ENCODE measurements at regions not wholly inside any gene's neighbourhood (a gene's known extent, or its start where the extent isn't known, plus 50 kb on each side); places are given as distances from the start of the nearest gene placed in this dataset.

DNA sequence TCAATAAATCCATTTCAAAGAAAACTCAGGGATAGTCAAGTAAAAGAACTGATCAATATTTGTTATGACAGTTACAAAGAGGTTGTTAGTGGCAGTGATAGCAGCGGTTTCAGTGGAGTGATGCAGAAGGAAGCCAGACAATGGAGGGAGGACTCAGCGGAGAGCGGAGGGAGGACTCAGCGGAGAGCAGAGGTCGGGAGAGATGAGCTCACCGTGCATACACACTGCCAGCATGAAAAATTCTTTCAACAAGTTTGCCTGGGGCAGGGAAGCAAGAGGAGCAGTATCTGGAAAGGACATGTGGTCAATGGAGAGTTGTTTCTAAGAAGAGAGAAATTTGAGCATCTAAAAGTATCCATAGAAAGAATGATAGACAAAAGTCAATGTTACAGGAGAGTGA lies 60.9 kb upstream of the BCL11A start:
- TF ChIP-seq, protein P1, sequence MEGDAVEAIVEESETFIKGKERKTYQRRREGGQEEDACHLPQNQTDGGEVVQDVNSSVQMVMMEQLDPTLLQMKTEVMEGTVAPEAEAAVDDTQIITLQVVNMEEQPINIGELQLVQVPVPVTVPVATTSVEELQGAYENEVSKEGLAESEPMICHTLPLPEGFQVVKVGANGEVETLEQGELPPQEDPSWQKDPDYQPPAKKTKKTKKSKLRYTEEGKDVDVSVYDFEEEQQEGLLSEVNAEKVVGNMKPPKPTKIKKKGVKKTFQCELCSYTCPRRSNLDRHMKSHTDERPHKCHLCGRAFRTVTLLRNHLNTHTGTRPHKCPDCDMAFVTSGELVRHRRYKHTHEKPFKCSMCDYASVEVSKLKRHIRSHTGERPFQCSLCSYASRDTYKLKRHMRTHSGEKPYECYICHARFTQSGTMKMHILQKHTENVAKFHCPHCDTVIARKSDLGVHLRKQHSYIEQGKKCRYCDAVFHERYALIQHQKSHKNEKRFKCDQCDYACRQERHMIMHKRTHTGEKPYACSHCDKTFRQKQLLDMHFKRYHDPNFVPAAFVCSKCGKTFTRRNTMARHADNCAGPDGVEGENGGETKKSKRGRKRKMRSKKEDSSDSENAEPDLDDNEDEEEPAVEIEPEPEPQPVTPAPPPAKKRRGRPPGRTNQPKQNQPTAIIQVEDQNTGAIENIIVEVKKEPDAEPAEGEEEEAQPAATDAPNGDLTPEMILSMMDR (IDR thresholded peaks at IDR 0.05; ENCODE audit: low read depth, low read length): no peak

DNA sequence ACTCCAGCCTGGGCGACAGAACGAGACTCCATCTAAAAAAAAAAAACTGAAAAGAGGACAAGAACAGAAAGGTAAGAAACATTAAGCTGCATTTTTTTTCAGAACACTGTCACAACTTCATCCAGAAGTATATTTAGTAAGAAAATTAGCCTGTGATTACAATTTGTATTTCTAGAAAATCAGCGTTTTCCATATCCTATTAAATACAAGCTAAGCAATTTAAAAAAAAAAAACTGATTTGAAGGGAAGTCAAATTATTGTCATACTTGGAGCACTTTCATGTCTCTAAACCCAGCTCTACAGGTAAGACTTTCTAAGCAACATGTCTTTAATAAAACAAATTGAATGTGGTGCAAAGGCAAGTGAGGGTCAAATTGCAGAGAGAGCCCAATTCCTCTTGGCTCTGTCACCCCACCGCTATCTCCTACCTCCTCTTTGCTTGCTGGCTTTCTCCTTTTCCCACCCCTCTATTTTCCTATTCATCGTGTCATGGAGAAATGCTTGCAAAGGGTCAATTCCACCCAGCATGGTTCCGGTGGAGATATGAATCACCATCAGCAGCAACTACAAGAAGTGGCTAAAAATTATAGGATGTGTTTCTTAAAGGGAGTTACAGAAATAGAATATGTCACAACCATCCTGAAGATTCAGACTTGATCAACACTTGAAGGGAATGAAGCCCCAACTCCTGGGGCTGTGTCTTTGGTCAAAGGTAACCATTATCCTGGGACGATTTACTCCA lies 68.4 kb upstream of the BCL11A start:
- Histone ChIP-seq H3K36me3 (no peaks in the 10 kb centered on the region), H3K4me3 (no peak overlapping the region), H3K27ac (no peak overlapping the region), H3K27me3 (peaks cover 18% of the 10 kb centered on the region), H3K4me1 (ENCODE audit: low read depth) (peaks cover 6% of the 10 kb centered on the region), H3K9me3 (ENCODE audit: low read depth) (no peaks in the 10 kb centered on the region)
- DNase-seq (ENCODE audit: low read depth in 1 of 2, low spot score in 1 of 2): no peak
- TF ChIP-seq, protein P1 (IDR thresholded peaks at IDR 0.05; ENCODE audit: low read depth, low read length): no peak

More for the DNA sequence above, 60.9 kb upstream of the BCL11A start:
- Histone ChIP-seq H3K4me3 (no peak overlapping the region), H3K4me1 (ENCODE audit: low read depth) (no peaks in the 10 kb centered on the region), H3K27me3 (no peaks in the 10 kb centered on the region), H3K27ac (no peak overlapping the region), H3K9me3 (ENCODE audit: low read depth) (no peaks in the 10 kb centered on the region), H3K36me3 (no peaks in the 10 kb centered on the region)
- DNase-seq (ENCODE audit: low read depth in 1 of 2, low spot score in 1 of 2): no peak

DNA sequence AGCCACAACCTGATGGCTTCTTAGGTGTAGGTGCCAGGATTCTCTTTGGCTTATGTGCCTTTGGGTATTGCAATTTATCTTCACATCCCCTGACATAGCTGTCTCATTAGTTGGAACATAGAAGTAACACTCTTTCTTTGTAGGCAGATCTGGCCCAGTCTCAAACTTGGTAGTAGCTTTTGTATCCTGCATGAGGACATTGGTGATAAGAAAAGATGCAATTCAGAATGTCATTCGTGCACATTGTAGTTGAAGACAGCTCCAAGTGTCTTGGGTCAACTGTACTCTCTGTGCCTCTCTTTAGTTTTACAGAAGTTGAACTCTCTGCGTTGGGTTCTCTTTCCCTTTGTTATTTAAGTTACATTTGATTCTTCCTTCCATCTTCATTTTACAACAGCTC lies 69.6 kb upstream of the BCL11A start:
- H3K27ac ChIP-seq: no peak overlapping the region
- H3K27me3 ChIP-seq: peaks cover 28% of the 10 kb centered on the region
- TF ChIP-seq, protein P1 (IDR thresholded peaks at IDR 0.05; ENCODE audit: low read depth, low read length): no peak
- peaks cover 6% of the 10 kb centered on the region for H3K4me1 ChIP-seq (ENCODE audit: low read depth)
- no peak overlapping the region for H3K4me3 ChIP-seq
- H3K36me3 ChIP-seq: no peaks in the 10 kb centered on the region
- peak in 1 of 2 donors; percentile 56 for DNase-seq (ENCODE audit: low read depth in 1 of 2, low spot score in 1 of 2)
- no peaks in the 10 kb centered on the region for H3K9me3 ChIP-seq (ENCODE audit: low read depth)

DNA sequence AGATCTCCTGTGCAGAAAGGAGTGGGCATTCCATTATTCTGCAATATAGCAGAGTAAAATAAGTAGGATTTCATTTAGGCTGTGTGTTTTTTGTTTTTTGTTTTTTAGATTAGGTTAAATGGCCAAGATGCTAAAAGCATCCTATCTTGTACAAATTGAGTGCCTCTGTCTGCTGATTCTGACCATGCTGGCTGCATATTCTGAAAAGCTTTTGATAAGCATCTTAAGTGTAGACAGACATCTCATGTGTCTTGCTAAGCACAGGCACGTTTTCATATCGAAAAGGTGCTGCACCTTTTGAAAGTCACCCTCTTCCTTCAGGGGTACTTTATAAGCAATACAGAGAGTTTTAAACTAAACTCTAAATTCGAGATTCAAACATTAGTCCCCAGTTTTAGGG lies 74.0 kb upstream of the BCL11A start:
- Histone ChIP-seq H3K27me3 (peaks cover 35% of the 10 kb centered on the region), H3K4me1 (ENCODE audit: low read depth) (peaks cover 6% of the 10 kb centered on the region), H3K4me3 (no peak overlapping the region), H3K27ac (no peak overlapping the region), H3K36me3 (no peaks in the 10 kb centered on the region), H3K9me3 (ENCODE audit: low read depth) (no peaks in the 10 kb centered on the region)
- TF ChIP-seq, protein P1 (IDR thresholded peaks at IDR 0.05; ENCODE audit: low read depth, low read length): no peak
- DNase-seq (ENCODE audit: low read depth in 1 of 2, low spot score in 1 of 2): no peak

DNA sequence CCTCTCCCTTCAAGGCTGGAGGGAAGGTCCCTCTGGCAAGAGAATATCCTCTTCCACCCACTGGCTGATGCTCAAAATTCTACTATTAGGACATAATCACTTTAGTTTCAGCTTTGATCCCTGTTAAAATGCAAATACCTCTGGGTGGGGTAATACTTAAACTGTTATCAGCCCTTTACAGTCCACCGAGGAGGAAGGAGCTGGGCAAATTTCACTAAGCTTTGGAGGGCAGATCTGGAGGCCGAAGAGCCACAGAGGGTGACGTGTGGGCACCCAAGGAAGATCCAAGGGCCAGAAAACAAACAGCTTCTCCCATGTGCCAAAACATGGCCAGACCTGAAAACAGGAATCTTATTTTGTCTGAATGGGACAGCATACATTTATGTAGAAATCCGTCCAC lies 74.6 kb upstream of the BCL11A start:
- peaks cover 6% of the 10 kb centered on the region for H3K4me1 ChIP-seq (ENCODE audit: low read depth)
- no peak overlapping the region for H3K4me3 ChIP-seq
- TF ChIP-seq, protein P1 (IDR thresholded peaks at IDR 0.05; ENCODE audit: low read depth, low read length): no peak
- H3K27ac ChIP-seq: no peak overlapping the region
- H3K9me3 ChIP-seq (ENCODE audit: low read depth): no peaks in the 10 kb centered on the region
- no peak for DNase-seq (ENCODE audit: low read depth in 1 of 2, low spot score in 1 of 2)
- H3K27me3 ChIP-seq: peaks cover 35% of the 10 kb centered on the region
- no peaks in the 10 kb centered on the region for H3K36me3 ChIP-seq

All from cardiac muscle cell (in vitro differentiated cells and primary cell).